Brain microvascular endothelial cell (primary cell): ENCODE measurements at regions not wholly inside any gene's neighbourhood (a gene's known extent, or its start where the extent isn't known, plus 50 kb on each side); places are given as distances from the start of the nearest gene placed in this dataset.
"Not testable (repeated sequence)": the region's sequence is repeated elsewhere in the genome, so short reads cannot be mapped to it uniquely, and the experiment has no call there.

Source experiments
- DNase-seq: peaks from one replicate; pipeline ENCODE4 v3.0.0-alpha.2; 2020
- H3K27ac ChIP-seq: fragments of 250-450 bp; sonication (Bioruptor Pico); 2 replicates; pipeline ENCODE4 v1.5.1; 2020; ENCODE audit warnings: mild to moderate bottlenecking, moderate library complexity
- H3K27me3 ChIP-seq: fragments of 250-450 bp; sonication (Bioruptor Pico); replicated peaks from 2 replicates; pipeline ENCODE4 v1.5.1; 2020; ENCODE audit warnings: mild to moderate bottlenecking
- H3K36me3 ChIP-seq: fragments of 250-450 bp; sonication (Bioruptor Pico); replicated peaks from 2 replicates; pipeline ENCODE4 v1.5.1; 2020; ENCODE audit warnings: mild to moderate bottlenecking
- H3K4me3 ChIP-seq: 2 replicates; pipeline ENCODE4 v1.5.1; 2011; ENCODE audit warnings: low read depth, mild to moderate bottlenecking, control low read depth, low read length, moderate library complexity
- in situ Hi-C: cut with HindIII; loops from 2 replicates; pipeline ENCODE4 v1.10.0; 2017; ENCODE audit warnings: low sequenced_read_pairs, low pct_ligation_motif_present
- TF ChIP-seq, protein P1 (sequence below): IDR thresholded peaks from 2 replicates; pipeline ENCODE4 v1.5.1; 2011; ENCODE audit warnings: low read depth, mild to moderate bottlenecking, moderate library complexity, low read length, control low read depth, inconsistent platforms; ENCODE audit errors: missing control alignments

GRCh38 chr1:117739504-117739903 lies 133.7 kb downstream of the TENT5C start:
- Histone ChIP-seq H3K27ac (no peak overlapping the region), H3K4me3 (no peak overlapping the region), H3K36me3 (no peaks in the 10 kb centered on the region), H3K27me3 (no peaks in the 10 kb centered on the region)
- TF ChIP-seq, protein P1, sequence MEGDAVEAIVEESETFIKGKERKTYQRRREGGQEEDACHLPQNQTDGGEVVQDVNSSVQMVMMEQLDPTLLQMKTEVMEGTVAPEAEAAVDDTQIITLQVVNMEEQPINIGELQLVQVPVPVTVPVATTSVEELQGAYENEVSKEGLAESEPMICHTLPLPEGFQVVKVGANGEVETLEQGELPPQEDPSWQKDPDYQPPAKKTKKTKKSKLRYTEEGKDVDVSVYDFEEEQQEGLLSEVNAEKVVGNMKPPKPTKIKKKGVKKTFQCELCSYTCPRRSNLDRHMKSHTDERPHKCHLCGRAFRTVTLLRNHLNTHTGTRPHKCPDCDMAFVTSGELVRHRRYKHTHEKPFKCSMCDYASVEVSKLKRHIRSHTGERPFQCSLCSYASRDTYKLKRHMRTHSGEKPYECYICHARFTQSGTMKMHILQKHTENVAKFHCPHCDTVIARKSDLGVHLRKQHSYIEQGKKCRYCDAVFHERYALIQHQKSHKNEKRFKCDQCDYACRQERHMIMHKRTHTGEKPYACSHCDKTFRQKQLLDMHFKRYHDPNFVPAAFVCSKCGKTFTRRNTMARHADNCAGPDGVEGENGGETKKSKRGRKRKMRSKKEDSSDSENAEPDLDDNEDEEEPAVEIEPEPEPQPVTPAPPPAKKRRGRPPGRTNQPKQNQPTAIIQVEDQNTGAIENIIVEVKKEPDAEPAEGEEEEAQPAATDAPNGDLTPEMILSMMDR: no peak
- no peak for DNase-seq
- in situ Hi-C loops: no loop called here

- Histone ChIP-seq H3K27me3 (no peaks in the 10 kb centered on the region), H3K36me3 (no peaks in the 10 kb centered on the region), H3K27ac (no peak overlapping the region), H3K4me3 (no peak overlapping the region)
- TF ChIP-seq, protein P1: no peak
- DNase-seq: no peak
- in situ Hi-C loops: no loop called here
Observed at GRCh38 chr1:117740496-117740895, 134.6 kb downstream of the TENT5C start.

- H3K27ac ChIP-seq: not testable (repeated sequence)
Observed at GRCh38 chr1:117746565-117746964, 140.7 kb downstream of the TENT5C start.

DNA sequence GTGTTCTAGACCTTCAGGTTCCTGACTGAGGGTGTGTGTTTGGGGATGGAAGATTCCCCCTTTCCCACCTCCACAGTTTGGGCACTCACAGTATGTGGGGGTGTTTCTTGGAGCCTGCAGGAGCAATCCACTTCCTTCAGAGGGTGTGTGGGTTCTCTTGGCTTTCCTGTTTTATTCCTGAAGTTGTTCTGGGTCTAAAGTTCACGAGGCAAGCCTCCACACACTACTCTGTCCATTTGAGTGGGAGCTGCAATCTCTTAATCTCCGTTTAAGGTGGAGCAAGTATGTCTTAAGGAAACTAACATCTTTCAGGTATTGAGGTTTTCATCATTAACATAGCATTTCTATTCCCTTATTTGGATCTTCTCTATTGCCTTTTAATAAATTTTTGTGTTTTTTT lies 141.8 kb downstream of the TENT5C start:
- H3K4me3 ChIP-seq: no peak overlapping the region
- no peak overlapping the region for H3K27ac ChIP-seq
- H3K36me3 ChIP-seq: no peaks in the 10 kb centered on the region
- DNase-seq: no peak
- in situ Hi-C loops: no loop called here
- no peaks in the 10 kb centered on the region for H3K27me3 ChIP-seq
- TF ChIP-seq, protein P1: no peak

More at GRCh38 chr1:117746565-117746964, 140.7 kb downstream of the TENT5C start:
- in situ Hi-C loops, H3K27me3 ChIP-seq, H3K4me3 ChIP-seq, H3K36me3 ChIP-seq, DNase-seq: not testable (repeated sequence)

GRCh38 chr1:117751321-117751720 lies 145.5 kb downstream of the TENT5C start:
- no peaks in the 10 kb centered on the region for H3K36me3 ChIP-seq
- no peak overlapping the region for H3K27ac ChIP-seq
- no peaks in the 10 kb centered on the region for H3K27me3 ChIP-seq
- no peak overlapping the region for H3K4me3 ChIP-seq
- TF ChIP-seq, protein P1: no peak
- DNase-seq: no peak
- in situ Hi-C loops: loop anchor here (25.0 kb wide), 1 partner anchor 214 kb away; no protein-coding TSS in a partner anchor

DNA sequence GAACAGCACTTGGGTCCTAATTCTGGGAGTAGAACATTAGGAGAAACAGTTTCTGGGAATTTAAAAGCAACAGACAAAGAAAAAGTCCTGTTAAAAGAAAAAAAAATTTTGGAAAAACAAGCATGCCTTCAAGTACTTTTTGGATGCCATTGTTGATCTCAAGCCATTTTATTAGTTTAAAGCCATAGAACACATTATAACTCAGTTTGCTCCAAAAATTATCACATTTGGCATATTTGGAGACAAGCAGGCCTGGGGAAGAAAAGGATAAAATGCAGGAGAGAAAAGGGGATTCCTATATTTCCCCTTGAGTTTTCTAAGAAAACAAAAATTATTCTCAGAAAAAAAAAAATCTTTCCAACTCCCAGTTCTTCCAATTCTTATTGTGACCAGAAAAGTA lies 146.8 kb downstream of the TENT5C start:
- Histone ChIP-seq H3K27ac (no peak overlapping the region), H3K4me3 (no peak overlapping the region), H3K36me3 (no peaks in the 10 kb centered on the region), H3K27me3 (no peaks in the 10 kb centered on the region)
- DNase-seq: no peak
- TF ChIP-seq, protein P1: no peak
- in situ Hi-C loops: loop anchor here (25.0 kb wide), 1 partner anchor 215 kb away; no protein-coding TSS in a partner anchor
